Right lobe of liver (tissue), 6 donors: ENCODE measurements at regions not wholly inside any gene's neighbourhood (a gene's known extent, or its start where the extent isn't known, plus 50 kb on each side); places are given as distances from the start of the nearest gene placed in this dataset.

ENCODE experiments used
- ATAC-seq, 4 donors: fragments of 200-7000 bp; cut with Tn5 transposase; one replicate each; pipeline ENCODE4 v1.9.1; 2020; ENCODE audit warnings: mild to moderate bottlenecking in 4 of 4, moderate library complexity in 4 of 4
- DNase-seq, 3 donors: peaks; one replicate each; pipeline ENCODE4 v3.0.0-alpha.2; 2020
- H3K27ac ChIP-seq, 3 donors: fragments of 200-600 bp; one replicate each; pipeline ENCODE4 v1.8.0; 2022
- H3K27me3 ChIP-seq, 2 donors: fragments of 200-600 bp; one replicate each; pipeline ENCODE4 v1.8.0; 2022
- H3K36me3 ChIP-seq, 4 donors: fragments of 200-600 bp; sonication (generic) in 1 of 4; one replicate each; pipeline versions ENCODE4 v1.5.1 to v1.8.0; 2017 to 2022; ENCODE audit warnings: control low read depth in 1 of 4
- H3K4me1 ChIP-seq, 4 donors: fragments of 200-600 bp; sonication (generic) in 1 of 4; one replicate each; pipeline versions ENCODE4 v1.5.1 to v1.8.0; 2017 to 2022; ENCODE audit warnings: control low read depth in 1 of 4
- H3K4me3 ChIP-seq, 3 donors: fragments of 200-600 bp; one replicate each; pipeline ENCODE4 v1.8.0; 2022
- H3K9me3 ChIP-seq, 4 donors: fragments of 200-600 bp; sonication (generic) in 1 of 4; one replicate each; pipeline versions ENCODE4 v1.5.1 to v1.8.0; 2017 to 2022; ENCODE audit warnings: control low read depth in 1 of 4
- POLR2A ChIP-seq: fragments of 450-650 bp; IDR thresholded peaks from one replicate; pipeline ENCODE4 v1.6.1; 2017; ENCODE audit warnings: antibody characterized with exemption, mild to moderate bottlenecking
- WGBS: methylation state at CpG from one replicate; pipeline ENCODE4 v1.1.6; 2018; ENCODE audit warnings: low coverage, low lambda C conversion rate; ENCODE audit not compliant: insufficient coverage; ENCODE audit errors: missing lambda C conversion rate; 5-methylcytosine and 5-hydroxymethylcytosine counted together
- intact Hi-C, 2 donors: fragments of 100-400 bp; cut with DNase I; formaldehyde crosslinking; loops; one replicate each; pipeline versions ENCODE4 v1.11.2 to v1.14.1; 2022
- TF ChIP-seq, protein P1 (sequence below), 4 donors: fragments of 200-600 bp in 3 of 4; fragments of 450-650 bp in 1 of 4; IDR thresholded peaks; one replicate each; pipeline versions ENCODE4 v1.5.1 to v1.8.0; 2016 to 2022; ENCODE audit warnings: antibody characterized with exemption in 4 of 4, mild to moderate bottlenecking in 2 of 4
- donor health status: DM: no; HTN: yes; CAD: no.
- donor health status: DM: no; HTN: no; CAD: no.
- donor health status: DM: no; HTN: no; CAD: no.
- donor health status: DM: no; HTN: yes; CAD: no.
- donor health status: DM: no; HTN: yes; CAD: no.

DNA sequence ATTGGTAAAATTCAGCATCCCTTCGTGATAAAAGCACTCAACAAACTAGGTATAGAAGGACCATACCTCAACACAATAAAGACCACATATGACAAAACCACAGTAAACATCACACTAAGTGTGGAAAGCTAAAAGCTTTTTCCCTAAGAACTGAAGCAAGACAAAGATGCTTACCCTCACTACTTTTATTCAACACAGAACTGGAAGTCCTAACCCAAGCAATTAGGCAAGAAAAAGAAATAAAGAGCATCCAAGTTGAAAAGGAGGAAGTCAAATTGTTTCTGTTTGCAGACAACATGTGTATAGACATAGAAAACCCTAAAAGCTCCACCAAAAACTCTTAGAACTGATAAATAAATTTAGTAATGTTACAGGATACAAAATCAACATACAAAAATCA is 271.7 kb downstream of the RBM43 start:
- WGBS, result 53% methylated on average over 1 of the region's 1 CpG
- Histone ChIP-seq H3K4me3 (no peak overlapping the region), H3K27ac (no peak overlapping the region), H3K27me3 (no peaks in the 10 kb centered on the region), H3K9me3 (peaks cover 0 to 7% (median 0%) of the 10 kb centered on the region in 4 donors), H3K36me3 (no peaks in the 10 kb centered on the region), H3K4me1 (no peaks in the 10 kb centered on the region)
- TF ChIP-seq POLR2A, result no peak
- TF ChIP-seq, protein P1, sequence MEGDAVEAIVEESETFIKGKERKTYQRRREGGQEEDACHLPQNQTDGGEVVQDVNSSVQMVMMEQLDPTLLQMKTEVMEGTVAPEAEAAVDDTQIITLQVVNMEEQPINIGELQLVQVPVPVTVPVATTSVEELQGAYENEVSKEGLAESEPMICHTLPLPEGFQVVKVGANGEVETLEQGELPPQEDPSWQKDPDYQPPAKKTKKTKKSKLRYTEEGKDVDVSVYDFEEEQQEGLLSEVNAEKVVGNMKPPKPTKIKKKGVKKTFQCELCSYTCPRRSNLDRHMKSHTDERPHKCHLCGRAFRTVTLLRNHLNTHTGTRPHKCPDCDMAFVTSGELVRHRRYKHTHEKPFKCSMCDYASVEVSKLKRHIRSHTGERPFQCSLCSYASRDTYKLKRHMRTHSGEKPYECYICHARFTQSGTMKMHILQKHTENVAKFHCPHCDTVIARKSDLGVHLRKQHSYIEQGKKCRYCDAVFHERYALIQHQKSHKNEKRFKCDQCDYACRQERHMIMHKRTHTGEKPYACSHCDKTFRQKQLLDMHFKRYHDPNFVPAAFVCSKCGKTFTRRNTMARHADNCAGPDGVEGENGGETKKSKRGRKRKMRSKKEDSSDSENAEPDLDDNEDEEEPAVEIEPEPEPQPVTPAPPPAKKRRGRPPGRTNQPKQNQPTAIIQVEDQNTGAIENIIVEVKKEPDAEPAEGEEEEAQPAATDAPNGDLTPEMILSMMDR (IDR thresholded peaks at IDR 0.05), result no peak
- DNase-seq (no peak), ATAC-seq (no peak)
- intact Hi-C loops, result no loop called here

DNA sequence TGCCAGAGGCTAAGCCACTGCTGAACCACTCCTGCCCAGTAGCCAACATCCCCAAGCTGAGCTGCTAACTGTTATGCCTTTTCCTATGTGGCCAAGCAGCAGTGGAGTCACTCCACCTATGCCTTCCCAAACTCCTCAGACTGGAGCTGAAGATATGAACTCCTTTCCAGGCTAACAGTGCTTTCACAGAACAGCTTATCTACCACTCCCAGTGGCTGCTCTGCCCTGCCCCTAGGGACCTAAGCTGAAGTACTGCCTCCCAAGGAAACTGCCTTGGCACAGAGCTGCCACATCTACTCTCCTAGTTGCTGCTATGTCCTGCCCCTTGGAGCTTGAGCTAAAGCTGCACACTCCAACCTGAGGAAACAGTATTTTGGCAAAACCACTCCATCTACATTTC is 275.9 kb downstream of the RBM43 start:
- DNase-seq (no peak), ATAC-seq (no peak)
- intact Hi-C loops, result no loop called here
- no peaks in the 10 kb centered on the region for H3K4me1 ChIP-seq
- H3K27ac ChIP-seq, result no peak overlapping the region
- TF ChIP-seq POLR2A, result no peak
- TF ChIP-seq, protein P1 (IDR thresholded peaks at IDR 0.05), result no peak
- no peaks in the 10 kb centered on the region for H3K27me3 ChIP-seq
- peaks cover 0 to 7% (median 0%) of the 10 kb centered on the region in 4 donors for H3K9me3 ChIP-seq
- H3K36me3 ChIP-seq, result no peaks in the 10 kb centered on the region
- H3K4me3 ChIP-seq, result no peak overlapping the region

DNA sequence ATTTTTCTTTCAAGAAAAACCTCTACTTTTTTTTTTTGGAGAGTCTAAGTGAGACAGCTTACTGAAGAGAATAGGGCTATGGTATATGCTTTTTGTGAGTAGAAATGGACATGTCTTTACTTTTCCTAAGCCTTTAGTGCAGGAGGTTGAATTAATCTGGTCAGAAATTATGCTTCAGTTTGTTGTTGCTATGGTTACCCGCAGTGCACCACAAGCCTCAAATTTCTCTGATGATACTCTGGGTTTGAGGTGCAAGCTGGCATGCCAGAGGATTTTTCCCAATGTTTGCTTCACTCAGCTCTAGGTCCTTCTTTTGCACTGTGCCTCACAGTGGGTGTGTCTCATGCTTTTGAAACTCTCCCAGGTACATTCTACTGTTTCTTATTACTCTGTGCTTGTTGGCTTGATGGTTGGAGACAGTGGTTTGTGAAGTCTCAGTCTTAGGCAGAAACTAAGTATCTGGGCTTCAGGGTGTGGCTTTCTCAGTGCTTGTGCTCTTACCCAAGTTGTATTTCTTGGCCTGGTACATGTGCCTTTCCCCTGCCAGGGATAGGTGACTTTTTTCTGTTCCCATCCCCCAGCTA is 278.3 kb downstream of the RBM43 start:
- intact Hi-C loops, result no loop called here
- no CpG with 5 or more reads among the region's 1 CpG for WGBS
- Histone ChIP-seq H3K4me1 (no peaks in the 10 kb centered on the region), H3K27ac (no peak overlapping the region), H3K9me3 (no peaks in the 10 kb centered on the region), H3K4me3 (no peak overlapping the region), H3K36me3 (no peaks in the 10 kb centered on the region), H3K27me3 (no peaks in the 10 kb centered on the region)
- ATAC-seq (no peak), DNase-seq (no peak)
- TF ChIP-seq, protein P1 (IDR thresholded peaks at IDR 0.05), result no peak
- TF ChIP-seq POLR2A, result no peak

DNA sequence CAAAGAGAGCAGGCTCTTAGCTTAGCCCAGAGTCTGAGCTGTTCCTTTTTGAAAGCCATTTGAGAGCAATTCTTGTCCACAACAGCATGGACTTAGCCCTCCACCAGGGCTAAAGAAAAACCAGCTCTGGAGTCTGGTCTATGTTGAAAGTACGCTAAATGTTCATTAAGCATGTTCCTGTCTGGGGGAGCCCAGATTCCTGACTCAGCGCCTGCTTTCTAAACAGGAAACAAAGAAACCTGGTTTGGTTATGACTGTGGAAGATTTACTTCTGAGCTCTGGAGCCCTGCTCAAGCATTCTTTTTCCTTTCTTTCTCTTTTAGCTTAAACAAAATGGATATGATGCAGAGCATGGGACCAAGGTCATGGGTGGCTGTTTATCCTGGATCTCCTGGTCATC is 279.8 kb downstream of the RBM43 start:
- 71% methylated on average over 1 of the region's 2 CpGs for WGBS
- H3K27me3 ChIP-seq, result no peaks in the 10 kb centered on the region
- H3K4me3 ChIP-seq, result no peak overlapping the region
- H3K27ac ChIP-seq, result no peak overlapping the region
- no peaks in the 10 kb centered on the region for H3K4me1 ChIP-seq
- DNase-seq (no peak), ATAC-seq (no peak)
- TF ChIP-seq, protein P1 (IDR thresholded peaks at IDR 0.05), result no peak
- TF ChIP-seq POLR2A, result no peak
- no peaks in the 10 kb centered on the region for H3K36me3 ChIP-seq
- no peaks in the 10 kb centered on the region for H3K9me3 ChIP-seq
- intact Hi-C loops, result no loop called here

DNA sequence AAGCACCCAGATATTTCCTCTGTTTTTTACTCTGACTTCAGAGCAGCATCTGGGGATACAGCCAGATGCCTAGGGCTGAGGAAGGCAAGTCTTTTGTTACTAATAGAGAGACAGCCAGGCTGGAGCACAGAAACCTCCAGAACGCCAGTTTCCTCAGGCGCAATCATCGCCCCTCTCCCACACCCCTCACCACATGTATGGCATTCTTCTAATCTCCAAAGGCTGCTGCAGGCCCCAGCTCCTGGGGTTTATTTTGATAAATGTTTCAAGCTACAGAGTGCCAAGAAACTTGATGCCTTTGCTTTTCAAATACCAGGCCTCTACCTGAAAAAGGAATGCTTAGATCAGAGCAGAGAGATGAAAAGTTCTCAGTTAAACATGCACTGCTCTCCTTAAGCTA is 283.6 kb downstream of the RBM43 start:
- Histone ChIP-seq H3K9me3 (no peaks in the 10 kb centered on the region), H3K36me3 (no peaks in the 10 kb centered on the region), H3K27ac (no peak overlapping the region), H3K27me3 (no peaks in the 10 kb centered on the region), H3K4me3 (no peak overlapping the region), H3K4me1 (no peaks in the 10 kb centered on the region)
- 93% methylated on average over 3 of the region's 3 CpGs for WGBS
- intact Hi-C loops, result no loop called here
- TF ChIP-seq, protein P1 (IDR thresholded peaks at IDR 0.05), result no peak
- no peak for TF ChIP-seq POLR2A
- ATAC-seq (no peak), DNase-seq (no peak)
